Epidermal melanocyte (primary cell): ENCODE measurements at regions not wholly inside any gene's neighbourhood (a gene's known extent, or its start where the extent isn't known, plus 50 kb on each side); places are given as distances from the start of the nearest gene placed in this dataset.

ENCODE experiments used
- DNase-seq: peaks from one replicate; pipeline ENCODE4 v3.0.0; 2011; ENCODE audit warnings: low spot score; ENCODE audit not compliant: insufficient read length

DNA sequence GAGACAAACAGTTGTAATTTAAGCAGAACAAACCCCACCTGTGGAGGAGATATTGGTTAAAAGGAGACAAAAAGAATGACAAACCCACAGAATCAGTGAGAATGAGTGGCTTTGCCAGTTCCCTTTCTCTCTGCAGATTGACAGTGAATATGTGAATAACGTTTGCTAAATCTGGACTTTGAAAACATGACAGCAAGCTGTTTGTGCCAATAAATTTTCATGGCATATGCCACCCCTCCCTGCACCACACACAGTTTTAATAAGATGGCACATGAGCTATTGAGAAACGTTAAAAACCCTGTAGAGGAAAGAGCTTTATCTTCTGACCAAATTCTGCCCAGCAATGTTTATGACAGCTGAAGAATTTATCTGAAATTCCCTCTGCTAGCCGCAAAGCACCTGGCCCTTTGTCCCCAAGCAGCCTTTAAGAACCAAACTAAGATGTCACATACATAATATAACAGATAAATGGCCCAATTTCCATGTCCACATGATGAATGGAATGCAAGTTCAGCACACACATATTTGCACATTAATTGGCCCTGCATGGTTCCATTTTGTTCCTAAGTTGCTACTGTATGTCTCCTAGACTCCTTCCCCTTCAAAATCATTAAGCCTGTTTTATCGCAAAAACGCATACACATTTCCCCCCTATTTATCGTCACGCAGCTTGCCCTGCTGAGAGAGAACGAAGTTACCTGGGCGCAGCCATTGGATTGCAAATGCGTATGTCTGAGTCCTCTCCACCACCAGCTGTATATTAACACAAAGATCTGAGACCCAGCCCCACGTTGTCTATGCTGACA, 773.5 kb upstream of the EEF2KMT start:
- no peak for DNase-seq

DNA sequence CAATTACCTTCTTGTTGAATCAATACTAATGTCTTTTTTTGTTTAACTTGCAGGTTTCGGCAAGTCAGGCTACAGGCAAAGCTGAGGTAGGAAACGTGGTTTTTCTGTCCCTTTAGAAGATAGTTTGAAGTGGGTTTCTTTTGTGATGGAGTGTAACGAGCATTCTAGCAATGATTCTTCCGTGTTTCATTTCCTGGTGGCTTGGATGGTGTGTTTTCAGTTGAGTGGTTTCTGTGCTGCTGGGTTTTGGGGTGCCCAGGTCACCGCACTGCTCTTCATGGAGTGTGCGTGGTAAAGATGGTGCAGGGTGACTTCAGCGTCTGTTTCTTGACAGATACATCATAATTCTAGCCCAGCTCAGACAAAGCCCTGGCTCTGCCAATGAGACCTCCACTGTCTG, 769.7 kb upstream of the EEF2KMT start:
- no peak for DNase-seq

DNA sequence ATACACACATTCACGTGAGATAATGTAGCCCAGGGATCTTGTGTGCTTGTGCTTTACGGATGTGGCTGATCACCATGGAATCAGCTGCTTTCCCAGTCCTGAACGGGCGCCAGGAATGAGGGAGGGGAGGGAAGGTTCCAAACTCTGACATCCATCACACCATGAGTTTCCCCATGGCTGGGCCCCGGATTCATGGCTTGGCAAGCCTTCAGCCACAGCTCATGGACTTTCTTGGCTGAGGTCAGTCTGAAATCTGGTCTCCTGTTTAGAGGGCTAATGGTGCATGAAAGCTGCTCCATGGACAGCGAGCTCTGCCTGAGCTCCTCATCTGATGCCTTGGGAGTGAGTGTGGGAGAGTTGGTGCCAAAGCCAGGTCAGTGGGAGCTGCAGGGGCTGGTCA, 767.6 kb upstream of the EEF2KMT start:
- no peak for DNase-seq

DNA sequence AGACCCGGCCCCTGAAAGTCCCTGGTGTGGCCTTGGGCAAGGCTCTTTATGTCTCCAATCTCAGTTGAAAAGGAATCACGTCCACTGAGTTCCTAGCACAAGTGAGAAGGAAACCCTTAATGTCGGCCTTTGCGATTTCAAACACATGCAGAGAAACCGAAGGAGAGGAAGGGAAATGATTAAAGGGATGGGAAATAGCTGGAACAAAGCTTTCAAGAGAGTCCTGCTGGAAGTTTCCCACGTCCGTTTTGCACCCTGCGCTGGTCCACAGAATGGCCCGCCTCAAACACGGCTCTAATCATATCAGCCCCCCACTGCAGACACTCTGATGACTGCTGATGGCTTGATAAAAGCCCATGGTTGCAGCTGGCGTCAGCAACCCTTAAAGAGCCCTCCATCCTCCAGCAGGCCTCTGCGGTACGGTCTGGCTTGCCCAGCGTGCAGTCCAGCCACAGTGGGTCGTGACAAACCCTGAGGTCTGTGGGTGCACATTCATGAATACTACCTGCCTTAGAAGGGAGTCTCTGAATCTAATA, 765.5 kb upstream of the EEF2KMT start:
- no peak for DNase-seq

DNA sequence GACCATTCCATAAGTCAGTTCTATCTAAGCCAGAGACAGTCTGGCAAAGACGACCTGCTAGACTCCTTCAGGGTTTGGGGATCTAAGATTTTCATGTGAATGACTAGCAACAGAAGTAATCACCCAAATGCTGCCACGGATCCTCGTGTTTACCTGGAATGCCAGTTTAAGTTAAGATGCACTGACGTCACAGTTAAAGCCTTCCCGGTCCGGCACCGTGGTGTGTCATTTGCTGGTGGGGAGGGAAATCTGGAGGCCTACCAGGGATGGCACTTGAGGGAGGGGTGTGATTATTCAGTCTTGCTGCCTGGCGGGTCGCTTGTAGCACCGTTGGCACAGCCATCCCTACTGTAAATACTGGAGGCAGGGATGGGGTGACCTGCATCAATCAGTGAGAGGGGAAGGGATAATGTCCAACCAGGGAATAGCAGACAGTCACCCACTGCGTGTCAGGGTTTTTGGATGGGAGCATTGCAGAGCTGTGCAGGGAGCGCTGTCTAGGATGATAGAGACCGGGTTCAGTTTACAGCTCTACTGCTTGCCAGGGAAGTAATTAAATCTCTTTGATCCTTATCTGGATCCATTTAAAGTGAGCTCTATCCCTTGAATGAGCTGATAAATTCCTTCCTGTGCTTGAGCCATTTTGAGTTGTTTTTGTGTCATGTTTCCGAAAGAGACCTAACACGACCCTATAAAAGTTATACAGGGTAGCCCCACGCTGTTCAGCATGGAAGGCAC, 764.7 kb upstream of the EEF2KMT start:
- DNase-seq: no peak

DNA sequence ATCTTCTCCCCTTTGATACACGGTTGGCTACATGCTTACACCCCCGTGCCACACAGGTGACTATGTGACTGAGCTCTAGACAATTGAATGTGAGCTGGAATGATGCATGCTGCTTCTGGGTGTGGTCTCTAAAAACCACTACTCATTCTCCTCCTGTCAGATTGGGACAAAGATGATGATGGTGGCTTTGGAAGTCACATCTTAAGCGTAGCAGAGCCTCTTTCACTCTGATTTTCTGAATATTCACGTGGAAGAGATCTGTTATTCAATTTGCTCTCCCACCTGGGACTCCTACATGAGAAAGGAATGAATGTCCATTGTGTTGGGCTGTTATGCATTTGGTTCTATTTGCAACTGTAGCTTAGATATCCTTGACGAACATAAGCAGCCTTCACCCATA, 763.6 kb upstream of the EEF2KMT start:
- no peak for DNase-seq

DNA sequence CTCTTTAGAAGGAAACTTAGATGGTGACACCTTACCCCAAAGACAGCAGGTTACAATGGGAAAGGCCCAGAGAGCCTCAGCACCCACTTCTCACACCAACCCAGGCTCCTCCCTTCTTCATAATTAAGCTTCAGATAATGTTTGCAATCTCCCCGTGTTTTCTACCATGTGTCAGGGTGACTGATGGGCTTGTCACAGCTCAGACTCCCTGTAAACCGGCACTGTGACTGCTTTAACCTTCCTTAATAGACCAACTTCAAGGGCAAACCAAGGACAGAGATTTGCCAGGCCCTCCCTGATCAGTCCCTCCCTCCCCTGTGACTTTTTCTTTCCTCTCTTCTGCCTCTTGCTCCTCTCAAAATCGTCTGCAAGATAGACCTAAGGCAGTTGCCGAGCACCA, 760.6 kb upstream of the EEF2KMT start:
- DNase-seq: no peak

DNA sequence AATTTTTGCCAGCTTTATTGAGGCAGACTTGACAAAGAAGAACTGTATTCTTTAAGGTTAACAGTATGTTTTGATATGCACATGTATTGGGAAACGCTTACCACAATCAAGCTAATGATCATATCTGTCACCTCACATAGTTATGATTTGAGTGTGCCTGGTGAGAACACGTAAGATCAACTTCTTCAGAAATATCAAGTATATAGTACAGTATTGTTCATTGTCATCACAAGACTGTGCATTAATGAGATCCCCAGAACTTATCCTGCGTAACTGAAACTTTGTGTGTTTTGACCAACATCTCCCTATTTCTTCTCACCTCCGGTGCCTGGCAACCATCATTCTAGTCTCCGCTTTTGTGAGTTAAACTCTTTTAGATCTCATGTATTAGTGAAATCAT, 756.4 kb upstream of the EEF2KMT start:
- DNase-seq: no peak

DNA sequence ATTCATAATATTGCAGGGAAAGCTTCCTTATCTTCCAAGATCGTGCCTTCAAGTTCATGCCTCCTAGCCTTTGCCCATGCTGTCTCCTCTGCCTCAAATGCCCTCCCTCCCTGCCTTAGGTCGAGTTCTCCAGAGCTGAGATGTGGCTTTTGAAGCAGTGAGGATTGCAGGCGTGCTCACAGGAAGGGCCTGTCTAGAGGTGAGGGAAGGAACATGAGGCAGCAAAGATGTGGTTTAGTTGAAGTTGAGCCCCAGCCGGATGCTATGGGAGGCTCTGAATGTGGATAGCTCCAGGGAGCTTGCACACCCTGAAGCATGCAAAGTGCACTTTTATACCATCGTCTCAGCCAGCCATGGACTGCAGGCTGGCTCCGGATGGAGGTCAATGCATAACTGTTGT, 754.6 kb upstream of the EEF2KMT start:
- no peak for DNase-seq

DNA sequence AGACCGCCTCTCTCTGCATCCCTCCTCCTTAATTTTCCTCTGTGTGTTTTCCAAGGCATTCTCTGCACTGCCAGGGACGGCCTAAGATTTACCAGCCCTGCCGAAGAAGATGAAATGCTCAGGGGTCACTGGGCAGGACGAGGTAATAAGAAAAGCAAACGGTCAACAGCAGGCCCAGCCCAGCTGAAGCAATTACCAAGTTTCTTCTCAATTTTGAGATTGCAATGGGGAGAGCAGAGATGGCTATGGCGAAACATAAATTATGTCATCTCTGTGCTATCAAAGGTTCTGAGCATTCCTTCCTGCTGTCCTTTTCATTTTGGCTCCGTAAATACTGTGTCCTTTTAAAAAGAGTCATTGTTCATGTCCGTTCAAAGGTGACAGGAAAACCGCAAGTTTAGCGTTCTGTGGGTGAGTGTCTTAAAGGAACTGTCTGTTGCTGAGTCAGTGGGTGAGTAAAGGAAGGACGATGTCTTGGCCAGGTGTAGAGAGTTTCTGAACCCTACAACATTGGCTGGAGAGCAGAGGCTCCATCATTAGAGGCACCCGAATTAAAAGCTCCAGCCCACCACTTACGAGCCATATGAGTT, 753.9 kb upstream of the EEF2KMT start:
- no peak for DNase-seq

DNA sequence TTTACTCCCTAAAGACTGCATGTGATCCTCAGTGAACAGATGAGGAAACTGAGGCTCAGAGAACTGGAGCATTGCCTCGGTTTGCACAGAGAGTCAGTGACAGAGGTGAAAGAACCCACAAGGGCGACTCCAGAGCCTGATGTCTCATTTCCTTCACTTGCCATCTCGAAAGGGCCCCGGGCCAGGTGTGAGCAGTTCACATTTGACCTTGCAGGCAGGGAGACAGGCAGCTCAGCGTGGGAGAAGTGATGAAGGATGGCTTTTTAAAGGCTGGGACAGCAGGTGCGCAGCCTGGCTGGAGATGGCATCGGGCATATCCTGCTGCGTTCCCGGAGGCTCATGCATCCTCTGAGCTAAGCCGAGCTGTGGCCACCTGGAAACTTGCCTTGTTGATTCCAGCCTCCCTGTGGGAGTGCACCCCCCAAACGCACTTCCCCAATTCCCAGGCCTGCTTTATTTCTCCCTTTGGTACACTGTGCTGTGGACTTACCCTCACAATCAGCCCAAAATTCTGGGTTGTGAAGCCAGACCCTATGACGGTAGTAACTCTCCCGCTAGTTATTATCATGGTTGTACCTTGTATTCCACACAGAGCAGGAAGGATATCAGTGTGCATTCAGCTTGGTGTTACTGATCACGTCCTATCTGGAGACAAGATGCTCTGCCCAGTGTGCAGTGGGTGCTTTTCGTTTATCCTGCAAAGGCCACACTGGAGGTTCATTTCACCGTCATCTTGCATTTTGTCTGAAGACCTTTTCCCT, 753.2 kb upstream of the EEF2KMT start:
- no peak for DNase-seq

DNA sequence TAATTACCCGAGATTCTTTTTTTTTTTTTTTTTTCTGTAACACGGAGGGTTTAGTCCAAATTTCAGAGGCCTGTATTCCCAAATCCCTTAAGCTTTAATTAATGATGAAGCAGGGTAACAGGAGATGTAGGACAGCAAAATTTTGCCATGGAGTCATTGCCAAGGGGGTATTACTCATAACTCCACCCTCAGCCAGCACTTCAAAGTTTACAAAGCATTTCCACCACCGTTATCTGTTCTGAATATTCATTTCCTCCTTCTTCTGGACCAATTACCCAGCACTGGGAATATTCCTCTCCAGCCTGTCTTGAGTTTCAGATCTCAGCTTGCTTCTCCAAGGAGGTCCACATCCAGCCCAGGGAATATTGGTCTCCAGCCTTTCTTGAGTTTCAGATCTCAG, 747.5 kb upstream of the EEF2KMT start:
- no peak for DNase-seq

DNA sequence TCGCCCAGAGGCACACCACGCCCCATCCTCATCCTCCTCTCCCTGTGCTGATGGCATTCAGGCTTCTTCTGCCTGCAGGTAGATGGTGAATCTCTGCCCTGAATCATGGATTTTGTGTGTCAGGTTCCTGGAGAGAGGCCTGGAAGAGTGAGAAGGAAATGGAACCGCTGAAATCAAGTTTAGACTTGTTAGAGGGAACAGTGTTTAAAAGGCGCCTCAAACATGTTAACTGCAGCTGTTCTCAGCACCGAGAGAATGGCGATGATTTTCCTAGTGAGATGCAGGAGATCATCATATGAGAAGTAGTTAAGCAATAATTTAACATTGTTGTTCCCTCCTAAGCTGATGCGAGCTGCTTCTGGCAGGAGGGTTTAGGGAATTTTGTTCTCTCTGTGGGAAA, 744.4 kb upstream of the EEF2KMT start:
- no peak for DNase-seq

DNA sequence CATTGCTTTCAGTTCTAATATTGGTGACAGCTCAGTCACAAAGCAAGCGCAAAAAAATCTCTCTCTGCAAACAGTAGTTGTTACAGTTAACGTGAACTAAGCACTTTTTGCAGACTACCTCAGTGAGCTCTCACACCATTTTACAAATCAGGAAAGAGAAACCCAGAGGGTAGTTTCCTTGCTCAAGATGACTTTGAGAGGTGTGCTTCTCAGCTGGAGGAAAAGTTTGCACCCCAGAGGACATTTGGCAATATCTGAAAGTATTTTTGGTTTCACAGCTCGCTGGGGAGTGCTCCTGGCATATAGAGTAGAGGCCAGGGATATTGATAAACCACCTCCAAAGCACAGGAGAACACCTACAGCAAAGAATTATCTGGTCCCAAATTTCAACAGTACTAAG, 741.1 kb upstream of the EEF2KMT start:
- DNase-seq: no peak

DNA sequence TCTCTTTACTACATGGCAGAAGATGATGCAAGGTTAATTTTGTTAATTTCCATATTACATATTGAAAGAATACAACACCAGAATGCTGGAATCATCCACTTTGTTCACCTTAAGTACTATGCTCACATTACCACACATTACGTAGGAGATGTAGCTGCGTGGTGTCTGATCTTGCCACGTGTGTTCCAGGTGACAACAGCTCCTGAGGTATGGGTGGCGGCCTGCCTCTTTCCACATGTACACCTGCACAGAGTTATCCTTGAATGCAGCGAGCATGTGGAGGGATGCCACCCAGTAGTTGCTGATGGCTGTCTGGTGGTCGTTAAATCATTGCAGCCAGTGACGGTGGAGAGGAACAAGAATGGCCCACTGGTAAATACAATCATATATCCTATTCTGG, 740.5 kb upstream of the EEF2KMT start:
- no peak for DNase-seq

DNA sequence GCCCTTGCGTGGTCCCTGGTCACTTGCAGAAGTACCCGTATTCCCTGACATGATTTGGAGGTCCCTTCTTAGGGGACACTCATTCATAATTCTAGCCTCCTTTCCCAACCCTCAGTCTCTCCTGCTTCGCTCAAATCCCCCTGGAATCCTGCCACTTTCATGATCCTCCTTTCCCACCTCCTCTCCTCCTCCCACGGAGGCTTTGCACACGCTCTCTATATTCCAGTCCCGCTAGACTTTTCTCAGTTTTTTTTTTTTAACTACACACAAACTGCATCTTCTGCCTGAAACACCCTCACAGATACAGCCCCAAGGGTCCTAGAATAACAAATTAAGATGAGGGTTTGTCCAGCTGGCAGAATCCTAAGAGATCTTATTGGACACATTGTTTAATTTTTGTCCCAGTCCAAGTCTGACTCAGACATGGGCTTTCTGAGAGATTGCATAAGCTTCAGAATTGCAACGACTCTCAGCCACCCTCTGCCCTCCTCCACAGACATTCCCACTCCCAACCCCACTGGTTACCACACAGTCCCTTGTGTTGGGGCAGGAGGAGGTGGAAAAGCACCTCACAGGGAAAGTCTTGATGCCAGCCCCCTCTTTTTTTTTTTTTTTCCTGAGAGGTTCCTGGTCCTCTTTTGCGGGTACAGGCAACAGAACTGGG, 739.5 kb upstream of the EEF2KMT start:
- DNase-seq: no peak

DNA sequence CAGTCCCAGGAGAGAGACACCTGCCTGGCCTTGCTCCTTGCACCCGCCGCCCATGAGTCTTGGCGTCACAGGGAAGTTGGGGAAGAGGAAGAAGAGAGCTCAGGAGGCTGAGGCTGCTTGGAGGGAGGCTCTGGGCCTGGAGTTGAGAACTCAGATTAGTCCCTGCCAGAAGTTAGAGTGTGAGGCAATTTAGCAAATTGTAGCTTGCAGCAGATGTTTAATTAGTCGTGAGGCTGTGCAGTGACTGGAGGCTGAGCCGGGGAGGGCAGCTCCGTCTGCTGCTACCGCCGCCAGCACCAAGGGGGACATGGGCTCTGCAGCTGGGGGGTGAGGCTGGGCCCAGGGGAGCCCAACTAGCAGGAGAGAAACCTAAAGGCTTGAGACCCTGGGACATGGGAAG, 738.3 kb upstream of the EEF2KMT start:
- DNase-seq: no peak

DNA sequence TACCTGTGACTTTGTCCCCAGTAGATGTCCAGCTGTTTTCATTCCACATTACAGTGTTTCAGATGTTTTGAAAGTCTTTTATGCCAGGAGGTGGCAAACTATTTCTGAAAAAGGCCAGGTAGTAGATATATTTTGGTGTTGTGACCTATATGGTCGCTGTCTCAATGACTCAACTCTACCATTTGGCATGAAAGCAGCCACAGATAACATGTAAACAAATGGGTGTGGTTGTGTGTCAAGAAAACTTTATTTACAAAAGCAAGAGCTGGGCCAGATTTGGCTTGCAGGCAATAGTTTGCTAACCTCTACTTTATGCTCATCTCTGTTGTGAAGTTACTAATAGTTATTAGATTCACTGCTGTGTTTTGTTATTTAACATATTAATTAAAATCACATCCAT, 728.7 kb upstream of the EEF2KMT start:
- no peak for DNase-seq

DNA sequence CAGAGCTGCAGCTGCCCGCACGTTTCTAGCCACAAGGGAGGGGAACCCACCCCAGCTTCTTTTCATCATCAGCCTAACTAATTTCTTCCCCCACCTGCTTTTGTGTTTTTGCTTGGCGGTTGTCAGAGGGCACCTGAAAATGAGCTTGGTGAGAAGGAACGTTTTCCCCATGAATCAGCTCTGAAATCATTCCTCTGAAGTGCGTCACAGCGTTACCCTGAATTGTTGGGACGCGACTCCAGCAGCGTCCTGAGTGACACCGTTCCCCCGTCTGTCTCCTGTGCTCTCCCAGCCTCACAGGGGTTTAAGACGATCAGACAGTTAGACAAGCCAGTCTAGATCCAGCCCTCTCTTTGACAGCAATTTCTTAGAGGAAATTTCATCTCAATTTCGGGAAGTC, 722.9 kb upstream of the EEF2KMT start:
- no peak for DNase-seq

DNA sequence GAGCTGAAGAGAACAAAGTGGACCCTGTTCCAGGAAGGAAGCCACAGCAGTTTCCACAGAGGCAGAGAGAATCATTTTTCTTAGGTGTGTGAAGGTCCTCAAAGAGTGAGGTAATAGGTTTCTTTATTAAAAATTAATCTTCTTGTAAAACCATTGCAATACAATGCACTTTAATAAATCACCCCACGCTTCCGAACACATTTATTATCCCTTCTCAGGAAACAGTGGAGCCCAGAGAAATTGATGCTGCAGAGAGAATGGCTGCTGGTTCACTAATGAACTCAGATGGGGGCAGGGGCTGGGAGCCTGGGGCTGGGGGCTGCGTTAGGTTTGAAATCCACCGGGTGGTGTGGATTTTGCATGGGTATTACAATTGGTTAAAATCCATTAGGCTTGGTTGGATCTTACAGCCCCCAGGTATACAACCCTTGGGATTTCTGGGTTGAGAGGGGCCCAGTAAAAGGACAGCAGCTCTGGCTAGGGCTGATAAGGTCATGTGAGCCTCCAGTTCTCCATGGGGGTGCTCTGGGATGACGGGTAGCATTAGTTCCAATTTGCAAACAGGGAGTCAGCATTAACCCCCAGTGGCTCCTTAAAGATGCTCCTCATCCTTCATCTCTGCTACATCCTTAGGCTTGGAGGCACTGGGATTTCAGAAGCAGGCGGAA, 718.1 kb upstream of the EEF2KMT start:
- no peak for DNase-seq

DNA sequence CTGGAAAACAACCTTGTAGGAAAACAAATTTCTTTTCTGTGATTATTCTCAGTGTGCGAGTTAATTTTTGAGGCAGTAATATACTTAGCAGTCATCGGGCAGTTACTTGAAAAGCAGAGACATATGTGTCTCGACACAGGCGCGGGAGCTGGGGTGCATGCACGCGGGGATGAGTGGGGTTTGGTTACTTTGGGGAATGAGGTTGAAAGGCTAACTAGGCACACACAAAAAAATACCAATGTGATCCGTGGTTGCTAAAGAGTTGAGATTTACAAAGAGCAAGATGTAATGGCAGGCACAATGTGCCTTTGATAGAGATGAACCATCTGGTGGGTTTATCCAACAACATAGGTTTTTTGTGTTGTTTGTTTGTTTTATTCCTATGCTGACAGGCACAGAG, 703.8 kb upstream of the EEF2KMT start:
- no peak for DNase-seq
